Left hindlimb (tissue), 1 donor: ENCODE measurements at regions not wholly inside any gene's neighbourhood (a gene's known extent, or its start where the extent isn't known, plus 50 kb on each side); places are given as distances from the start of the nearest gene placed in this dataset.

Experiments
- DNase-seq: peaks from one replicate; pipeline ENCODE4 v3.0.0-alpha.2; 2018

DNA sequence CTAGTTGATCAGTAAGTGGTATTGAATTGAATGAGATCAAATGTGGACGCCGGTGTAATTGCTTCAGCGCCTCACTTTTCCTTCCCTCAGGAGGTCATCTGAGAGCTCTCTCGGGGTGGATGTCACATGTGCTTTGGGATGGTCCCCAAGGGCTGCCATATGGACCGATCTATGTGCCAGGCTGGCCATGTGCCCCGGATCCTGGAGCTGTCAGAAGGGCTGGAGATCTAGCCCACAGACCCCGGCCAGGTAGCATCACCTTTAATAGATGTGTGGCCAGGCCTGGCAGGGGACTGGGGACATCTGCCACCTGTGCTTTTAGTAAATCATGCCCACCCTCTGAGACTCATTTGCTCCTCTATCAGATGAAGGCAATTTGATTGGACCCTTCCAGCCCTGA, 95.3 kb upstream of the CRHR1 start:
- no peak for DNase-seq

GRCh38 chr17:45689451-45689850, 94.7 kb upstream of the CRHR1 start:
- no peak for DNase-seq

DNA sequence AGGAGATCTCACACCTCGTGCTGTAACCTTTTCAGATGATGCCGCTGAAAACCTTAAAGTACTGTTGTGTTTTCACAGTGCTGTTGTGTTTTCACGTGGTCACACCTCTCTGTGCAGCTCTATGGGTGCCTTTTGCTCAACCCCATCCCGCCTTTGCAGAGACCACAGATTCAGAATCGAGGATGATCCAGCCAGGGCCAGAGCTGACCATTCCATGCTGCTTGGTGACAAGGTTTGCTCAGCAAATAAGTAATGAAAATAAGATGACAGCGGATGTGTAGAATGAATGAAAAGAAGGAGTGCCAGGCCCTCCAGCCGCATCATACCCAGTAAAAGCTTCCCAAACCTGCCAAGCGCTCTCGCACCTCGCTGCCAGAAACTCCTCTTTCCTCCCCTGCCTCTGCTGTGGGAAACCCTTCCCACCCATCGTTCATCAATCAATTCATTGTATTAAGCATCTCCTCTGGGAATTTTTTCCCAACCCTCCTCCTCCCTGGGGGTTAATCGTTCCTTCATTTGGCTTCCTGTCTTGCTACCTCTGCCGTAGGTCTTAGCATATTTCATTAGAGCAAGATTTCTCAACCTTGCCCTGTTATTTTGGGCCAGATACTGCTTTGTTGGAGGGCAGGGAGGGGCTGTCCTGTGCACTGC, 93.4 kb upstream of the CRHR1 start:
- no peak for DNase-seq

DNA sequence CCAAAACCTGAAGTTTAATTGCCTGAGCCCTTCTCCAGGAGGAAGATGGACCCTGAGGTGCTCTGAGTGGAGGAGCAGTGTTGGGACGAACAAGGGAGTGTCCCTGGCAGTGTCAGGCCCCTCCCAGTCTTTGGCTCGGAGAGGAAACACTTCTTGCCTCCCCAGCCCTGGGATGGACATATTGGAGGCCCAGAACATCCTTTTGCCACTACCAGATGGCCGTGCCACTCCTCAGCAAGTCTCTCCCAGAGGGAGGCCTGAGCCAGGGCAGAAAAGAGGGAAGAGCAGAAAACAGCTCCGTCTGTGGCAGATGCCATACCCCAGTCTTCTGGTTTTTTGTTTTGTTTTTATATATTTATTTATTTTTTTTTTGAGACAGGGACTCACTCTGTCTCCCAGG, 91.5 kb upstream of the CRHR1 start:
- DNase-seq: no peak

- no peak for DNase-seq
Measured at GRCh38 chr17:45693792-45694191, 90.3 kb upstream of the CRHR1 start.

DNA sequence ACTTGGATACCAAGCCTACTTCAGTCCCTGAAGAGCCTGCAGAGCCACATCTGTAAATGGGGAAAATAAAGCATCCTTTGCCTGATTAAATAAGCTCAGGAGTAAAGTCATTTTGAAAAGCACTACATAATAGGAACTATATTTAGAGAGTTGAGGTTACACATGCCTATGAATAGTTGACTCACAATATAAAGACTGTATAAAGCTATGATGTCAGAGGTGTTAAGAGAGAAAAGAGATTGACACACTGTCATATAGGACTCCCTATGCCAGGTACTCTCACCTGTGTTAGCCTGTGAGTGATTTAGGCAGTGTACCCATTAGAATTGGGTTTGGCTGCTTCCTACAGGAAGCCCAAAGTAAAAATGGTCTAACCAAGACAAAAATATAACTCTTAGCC, 87.7 kb upstream of the CRHR1 start:
- DNase-seq: no peak

- DNase-seq: no peak
Measured at GRCh38 chr17:45697076-45697475, 87.0 kb upstream of the CRHR1 start.

GRCh38 chr17:45700171-45701090, 83.7 kb upstream of the CRHR1 start:
- DNase-seq: no peak

- DNase-seq: no peak
Measured at GRCh38 chr17:45702666-45703266, 81.4 kb upstream of the CRHR1 start.

DNA sequence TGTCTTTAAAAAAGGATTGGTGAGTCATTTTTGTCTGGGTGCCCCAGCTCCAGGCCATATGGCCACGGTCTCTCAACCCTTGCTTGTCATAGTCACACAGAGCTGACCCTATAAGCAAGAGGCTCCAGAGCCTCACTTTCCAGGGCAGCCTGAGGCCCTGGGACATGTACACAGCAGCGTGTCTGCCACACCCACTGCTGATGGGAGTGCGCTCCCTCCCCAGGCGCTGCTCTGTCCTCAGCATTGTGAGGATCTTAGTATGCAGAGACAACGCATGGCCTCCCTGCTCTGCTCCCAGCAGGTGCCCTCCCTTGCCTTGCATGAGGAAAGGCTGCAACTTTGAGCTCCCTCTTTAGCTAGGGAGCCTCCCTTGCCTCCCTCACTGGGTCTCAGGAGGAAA, 80.8 kb upstream of the CRHR1 start:
- no peak for DNase-seq

- DNase-seq: no peak
Measured at GRCh38 chr17:45703806-45704205, 80.3 kb upstream of the CRHR1 start.

GRCh38 chr17:45704251-45704650, 79.9 kb upstream of the CRHR1 start:
- no peak for DNase-seq

DNA sequence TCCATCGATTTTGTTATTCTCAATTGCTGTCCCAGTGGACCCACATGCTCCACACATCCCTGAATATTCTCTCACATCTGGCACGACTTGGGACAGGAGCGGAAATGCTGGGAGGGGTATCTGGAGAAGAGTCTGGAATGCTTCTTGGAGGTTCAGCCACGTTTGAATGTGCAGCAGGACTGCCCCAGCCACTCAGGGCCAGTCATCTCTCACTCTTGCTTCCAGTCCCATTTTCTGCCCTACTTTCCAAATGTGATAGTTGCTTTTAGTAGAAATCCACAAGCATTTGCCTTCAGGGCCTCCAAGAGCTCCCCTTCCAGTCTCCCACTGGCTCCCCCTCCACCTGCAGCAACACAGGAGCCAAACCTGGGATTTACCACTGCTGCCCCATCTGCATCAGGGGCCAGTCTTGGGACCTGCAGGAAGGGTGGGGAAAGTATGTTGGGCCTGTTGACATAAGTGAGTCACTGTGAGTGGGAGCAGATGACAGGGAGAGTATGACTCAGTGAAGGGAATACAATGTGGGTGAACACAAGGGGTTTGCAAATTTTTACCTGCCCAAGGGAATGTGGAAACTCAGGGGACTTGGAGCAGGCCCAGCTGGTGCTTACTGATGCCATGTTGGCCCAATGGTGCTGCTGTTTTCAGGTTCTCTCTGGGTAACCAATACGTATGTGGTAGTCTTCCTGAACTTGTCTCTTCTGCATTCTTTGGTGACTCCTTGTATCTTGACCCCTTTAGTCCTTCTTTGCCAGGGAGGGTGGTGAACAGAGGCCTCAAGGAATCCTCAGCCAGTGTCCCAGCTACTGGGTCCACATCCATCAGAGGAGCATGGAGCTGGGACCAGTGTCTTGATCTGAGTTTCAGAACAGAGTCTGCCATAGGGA, 78.8 kb upstream of the CRHR1 start:
- DNase-seq: no peak

DNA sequence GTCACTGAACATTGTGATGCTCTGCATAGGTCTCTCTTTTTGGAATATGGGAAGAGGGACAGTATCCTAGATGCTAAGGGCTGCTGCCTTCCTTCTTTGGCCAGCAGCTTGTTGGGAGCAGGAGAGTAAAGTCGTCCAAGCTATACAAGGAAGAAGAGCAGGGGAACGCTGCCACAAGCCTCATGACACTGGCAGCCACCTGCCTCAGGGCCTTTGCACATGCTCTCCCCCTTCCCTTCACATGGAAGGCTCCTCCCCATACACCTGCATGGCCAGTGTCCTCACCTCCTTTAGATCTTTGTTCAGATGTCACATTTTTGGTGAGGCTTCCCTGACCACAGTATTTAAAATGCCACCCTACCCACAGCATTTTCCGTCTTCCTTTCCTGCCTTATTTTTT, 78.1 kb upstream of the CRHR1 start:
- DNase-seq: no peak

GRCh38 chr17:45708707-45709290, 75.3 kb upstream of the CRHR1 start:
- DNase-seq: no peak

GRCh38 chr17:45709728-45710288, 74.3 kb upstream of the CRHR1 start:
- no peak for DNase-seq

GRCh38 chr17:45715787-45716186, 68.3 kb upstream of the CRHR1 start:
- no peak for DNase-seq

- DNase-seq: no peak
Measured at GRCh38 chr17:45718791-45719190, 65.3 kb upstream of the CRHR1 start.

GRCh38 chr17:45719335-45720071, 64.6 kb upstream of the CRHR1 start:
- no peak for DNase-seq

GRCh38 chr17:45720386-45720785, 63.7 kb upstream of the CRHR1 start:
- no peak for DNase-seq

DNA sequence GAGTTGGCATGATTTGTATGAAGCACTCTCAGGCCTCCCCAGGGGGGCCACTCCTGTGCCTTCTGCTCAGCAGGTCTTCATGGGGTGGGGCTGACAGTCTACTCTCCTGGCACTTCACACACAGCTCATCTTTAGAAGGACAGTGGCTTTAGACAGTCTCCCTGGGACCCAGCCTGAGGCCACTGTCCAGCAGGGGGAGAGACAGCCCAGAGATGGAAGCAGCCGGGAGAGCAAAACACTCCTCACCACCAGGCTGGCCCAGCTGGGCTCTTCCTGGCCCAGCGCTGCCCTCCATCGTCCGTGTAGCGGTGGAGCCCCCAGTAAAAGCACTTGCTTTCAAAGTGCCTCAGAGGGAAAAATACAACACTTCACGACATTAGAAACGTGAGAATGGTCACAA, 62.0 kb upstream of the CRHR1 start:
- DNase-seq: no peak
